Suprapubic skin (tissue), 4 donors: ENCODE measurements at regions not wholly inside any gene's neighbourhood (a gene's known extent, or its start where the extent isn't known, plus 50 kb on each side); places are given as distances from the start of the nearest gene placed in this dataset.

Experiments
- DNase-seq, 2 donors: peaks; one replicate each; pipeline ENCODE4 v3.0.0-alpha.2; 2019; ENCODE audit warnings: low spot score in 2 of 2
- H3K27ac ChIP-seq: fragments of 200-600 bp; sonication (generic); one replicate; pipeline ENCODE4 v1.5.1; 2019
- H3K27me3 ChIP-seq: fragments of 200-600 bp; sonication (generic); one replicate; pipeline ENCODE4 v1.5.1; 2019
- H3K36me3 ChIP-seq: fragments of 200-600 bp; sonication (generic); one replicate; pipeline ENCODE4 v1.5.1; 2019
- H3K4me1 ChIP-seq: fragments of 200-600 bp; sonication (generic); one replicate; pipeline ENCODE4 v1.5.1; 2019
- H3K4me3 ChIP-seq: fragments of 200-600 bp; sonication (generic); one replicate; pipeline ENCODE4 v1.5.1; 2019; ENCODE audit warnings: mild to moderate bottlenecking
- H3K9me3 ChIP-seq: fragments of 200-600 bp; sonication (generic); one replicate; pipeline ENCODE4 v1.5.1; 2019
- EP300 ChIP-seq: sonication (generic); formaldehyde crosslinking; IDR thresholded peaks from one replicate; pipeline ENCODE4 v1.6.1; 2017; ENCODE audit warnings: antibody characterized with exemption
- POLR2A ChIP-seq, 2 donors: fragments of 450-650 bp; IDR thresholded peaks; one replicate each; pipeline ENCODE4 v1.6.1; 2017; ENCODE audit warnings: antibody characterized with exemption in 2 of 2, mild to moderate bottlenecking in 2 of 2, moderate library complexity in 2 of 2
- POLR2AphosphoS5 ChIP-seq, 3 donors: sonication (generic); formaldehyde crosslinking; IDR thresholded peaks; one replicate each; pipeline ENCODE4 v1.6.1; 2017; ENCODE audit warnings: antibody characterized with exemption in 3 of 3
- WGBS: methylation state at CpG from one replicate; pipeline ENCODE4 v1.1.5; 2018; 5-methylcytosine and 5-hydroxymethylcytosine counted together
- TF ChIP-seq, protein P1 (sequence below), 2 donors: fragments of 200-600 bp in 1 of 2; fragments of 450-650 bp in 1 of 2; sonication (generic) in 1 of 2; IDR thresholded peaks; one replicate each; pipeline ENCODE4 v1.5.1; 2016 to 2019; ENCODE audit warnings: antibody characterized with exemption in 2 of 2, mild to moderate bottlenecking in 1 of 2, moderate library complexity in 1 of 2

DNA sequence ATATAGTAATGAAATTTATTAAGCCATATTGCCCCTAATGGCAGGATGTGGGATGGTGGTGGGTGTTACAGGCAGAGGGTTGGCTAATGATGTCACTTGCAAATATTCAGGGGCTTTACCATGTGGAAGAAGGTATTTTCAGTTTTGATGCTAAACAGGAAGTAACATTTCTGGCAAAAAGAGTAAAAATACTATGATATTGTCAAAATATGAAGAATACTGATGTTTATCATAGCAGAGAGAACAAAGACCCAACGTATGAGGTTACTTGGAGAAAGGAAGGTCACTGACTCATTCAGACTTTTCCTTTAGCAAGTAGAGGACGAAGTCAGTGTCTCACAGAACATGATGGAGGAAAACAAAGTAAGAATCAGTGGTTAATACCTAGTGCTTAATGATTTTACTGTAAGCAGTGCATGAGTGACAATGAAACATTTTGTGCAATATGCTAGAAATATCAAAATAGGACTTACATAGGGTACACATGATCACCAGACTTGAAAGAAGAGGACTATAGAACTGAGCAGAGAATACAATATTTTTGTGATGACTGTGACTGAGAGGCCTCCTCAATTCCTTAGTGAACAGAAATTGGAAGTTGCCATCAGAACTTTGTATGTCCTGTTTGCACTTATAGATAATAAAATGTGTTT is 89.7 kb upstream of the STEAP4 start:
- TF ChIP-seq EP300 (no peak), POLR2AphosphoS5 (IDR thresholded peaks at IDR 0.05) (no peak), POLR2A (IDR thresholded peaks at IDR 0.05) (no peak)
- TF ChIP-seq, protein P1, sequence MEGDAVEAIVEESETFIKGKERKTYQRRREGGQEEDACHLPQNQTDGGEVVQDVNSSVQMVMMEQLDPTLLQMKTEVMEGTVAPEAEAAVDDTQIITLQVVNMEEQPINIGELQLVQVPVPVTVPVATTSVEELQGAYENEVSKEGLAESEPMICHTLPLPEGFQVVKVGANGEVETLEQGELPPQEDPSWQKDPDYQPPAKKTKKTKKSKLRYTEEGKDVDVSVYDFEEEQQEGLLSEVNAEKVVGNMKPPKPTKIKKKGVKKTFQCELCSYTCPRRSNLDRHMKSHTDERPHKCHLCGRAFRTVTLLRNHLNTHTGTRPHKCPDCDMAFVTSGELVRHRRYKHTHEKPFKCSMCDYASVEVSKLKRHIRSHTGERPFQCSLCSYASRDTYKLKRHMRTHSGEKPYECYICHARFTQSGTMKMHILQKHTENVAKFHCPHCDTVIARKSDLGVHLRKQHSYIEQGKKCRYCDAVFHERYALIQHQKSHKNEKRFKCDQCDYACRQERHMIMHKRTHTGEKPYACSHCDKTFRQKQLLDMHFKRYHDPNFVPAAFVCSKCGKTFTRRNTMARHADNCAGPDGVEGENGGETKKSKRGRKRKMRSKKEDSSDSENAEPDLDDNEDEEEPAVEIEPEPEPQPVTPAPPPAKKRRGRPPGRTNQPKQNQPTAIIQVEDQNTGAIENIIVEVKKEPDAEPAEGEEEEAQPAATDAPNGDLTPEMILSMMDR (IDR thresholded peaks at IDR 0.05) = no peak
- 67% methylated on average over 2 of the region's 2 CpGs for WGBS
- Histone ChIP-seq H3K9me3 (no peaks in the 10 kb centered on the region), H3K27ac (no peak overlapping the region), H3K4me1 (no peaks in the 10 kb centered on the region), H3K4me3 (no peak overlapping the region), H3K27me3 (no peaks in the 10 kb centered on the region), H3K36me3 (no peaks in the 10 kb centered on the region)
- no peak for DNase-seq

DNA sequence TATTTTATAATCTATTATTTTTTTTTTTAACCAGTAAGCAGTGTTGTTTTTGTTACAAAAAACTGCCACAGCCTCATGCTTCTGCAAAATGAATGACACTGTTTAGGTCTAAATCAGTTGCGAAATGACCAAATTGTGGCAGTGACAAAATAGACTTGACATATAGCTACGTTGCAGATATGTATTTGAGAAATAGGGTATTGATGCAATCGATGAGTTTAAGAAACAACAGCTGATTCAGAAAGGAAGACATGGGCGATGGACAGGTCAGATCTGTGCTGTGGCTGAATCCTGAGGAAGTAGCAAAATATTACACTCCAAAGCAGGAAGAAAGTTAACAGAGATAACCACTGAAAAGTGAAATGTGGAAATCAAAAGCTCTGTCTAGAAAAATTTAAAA is 89.0 kb upstream of the STEAP4 start:
- no peaks in the 10 kb centered on the region for H3K27me3 ChIP-seq
- TF ChIP-seq POLR2A (IDR thresholded peaks at IDR 0.05) = no peak
- TF ChIP-seq, protein P1 (IDR thresholded peaks at IDR 0.05) = no peak
- TF ChIP-seq POLR2AphosphoS5 (IDR thresholded peaks at IDR 0.05) = no peak
- TF ChIP-seq EP300 = no peak
- H3K4me1 ChIP-seq = no peaks in the 10 kb centered on the region
- H3K9me3 ChIP-seq = no peaks in the 10 kb centered on the region
- H3K36me3 ChIP-seq = no peaks in the 10 kb centered on the region
- no peak overlapping the region for H3K4me3 ChIP-seq
- WGBS = 74% methylated on average over 4 of the region's 4 CpGs
- H3K27ac ChIP-seq = no peak overlapping the region
- no peak for DNase-seq

DNA sequence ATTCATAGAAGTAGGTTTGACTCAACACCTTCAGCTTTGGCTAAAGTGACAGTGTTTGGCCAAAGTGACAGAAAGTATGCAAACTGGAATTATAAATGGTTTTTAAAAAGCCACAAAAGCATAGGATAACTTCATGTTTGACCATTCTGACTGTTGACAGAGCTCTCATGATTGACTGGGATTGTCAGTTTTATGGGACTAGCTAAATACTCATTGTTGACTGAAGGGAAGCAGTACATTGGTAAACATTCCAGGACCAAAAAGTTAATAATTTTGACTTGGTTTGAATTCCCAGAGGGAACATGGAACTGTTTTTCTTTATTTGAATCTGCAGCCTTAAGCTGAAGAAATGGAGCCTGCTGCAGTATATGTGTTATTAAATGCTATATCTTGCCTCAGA is 84.6 kb upstream of the STEAP4 start:
- no peak overlapping the region for H3K27ac ChIP-seq
- no peaks in the 10 kb centered on the region for H3K27me3 ChIP-seq
- TF ChIP-seq POLR2AphosphoS5 (IDR thresholded peaks at IDR 0.05) (no peak), EP300 (no peak), POLR2A (IDR thresholded peaks at IDR 0.05) (no peak)
- TF ChIP-seq, protein P1 (IDR thresholded peaks at IDR 0.05) = no peak
- no peaks in the 10 kb centered on the region for H3K36me3 ChIP-seq
- no peak for DNase-seq
- no peak overlapping the region for H3K4me3 ChIP-seq
- no peaks in the 10 kb centered on the region for H3K9me3 ChIP-seq
- no peaks in the 10 kb centered on the region for H3K4me1 ChIP-seq

DNA sequence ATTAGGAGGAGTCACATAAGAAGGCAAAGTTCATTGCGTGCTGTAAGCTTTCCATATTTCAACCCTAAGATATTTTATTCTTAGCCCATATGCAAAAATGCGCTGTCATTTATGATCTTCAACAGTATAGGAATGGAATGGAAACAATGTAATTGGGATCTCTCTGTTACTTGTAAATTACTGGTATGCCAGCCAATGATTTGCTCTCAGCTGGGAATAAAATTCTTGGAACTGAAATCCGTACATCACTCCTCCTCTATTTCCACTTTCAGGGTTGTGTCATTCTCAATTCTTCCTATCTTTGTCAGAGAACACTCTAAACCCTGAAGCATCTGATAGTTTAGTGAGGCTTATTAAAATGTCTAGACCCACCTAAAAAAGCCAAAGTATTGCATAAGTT is 80.7 kb upstream of the STEAP4 start:
- H3K9me3 ChIP-seq = no peaks in the 10 kb centered on the region
- no peak for DNase-seq
- H3K27me3 ChIP-seq = no peaks in the 10 kb centered on the region
- TF ChIP-seq EP300 (no peak), POLR2A (IDR thresholded peaks at IDR 0.05) (no peak), POLR2AphosphoS5 (IDR thresholded peaks at IDR 0.05) (no peak)
- TF ChIP-seq, protein P1 (IDR thresholded peaks at IDR 0.05) = no peak
- no peak overlapping the region for H3K4me3 ChIP-seq
- no peaks in the 10 kb centered on the region for H3K36me3 ChIP-seq
- H3K4me1 ChIP-seq = no peaks in the 10 kb centered on the region
- WGBS = 70% methylated on average over 3 of the region's 3 CpGs
- no peak overlapping the region for H3K27ac ChIP-seq

DNA sequence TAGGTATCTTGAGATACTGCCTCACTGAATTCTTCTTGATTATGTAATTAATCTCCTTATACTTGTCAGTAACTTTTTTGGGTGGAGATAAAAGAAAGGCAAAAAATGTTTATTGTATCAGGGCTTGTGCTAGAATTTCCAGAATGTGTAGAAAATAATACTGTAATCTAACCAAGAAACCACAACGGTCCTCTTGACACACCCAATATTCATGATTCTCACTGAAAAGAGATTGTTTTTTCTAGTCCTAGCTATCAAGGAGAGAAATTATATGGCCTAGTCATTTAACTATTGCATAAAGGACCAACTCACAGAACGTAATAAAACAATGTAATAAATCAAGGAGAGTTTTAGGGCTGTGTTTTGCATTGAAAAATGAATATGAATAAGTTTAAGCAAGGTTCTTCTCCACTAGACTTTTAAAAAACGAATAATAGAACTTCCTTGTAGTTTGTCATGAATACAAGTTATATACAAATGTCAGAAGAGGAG is 80.0 kb upstream of the STEAP4 start:
- no peaks in the 10 kb centered on the region for H3K36me3 ChIP-seq
- TF ChIP-seq, protein P1 (IDR thresholded peaks at IDR 0.05) = no peak
- TF ChIP-seq EP300 = no peak
- TF ChIP-seq POLR2A (IDR thresholded peaks at IDR 0.05) = no peak
- no peak for TF ChIP-seq POLR2AphosphoS5 (IDR thresholded peaks at IDR 0.05)
- no peak overlapping the region for H3K27ac ChIP-seq
- H3K4me3 ChIP-seq = no peak overlapping the region
- no peaks in the 10 kb centered on the region for H3K27me3 ChIP-seq
- H3K9me3 ChIP-seq = no peaks in the 10 kb centered on the region
- no peaks in the 10 kb centered on the region for H3K4me1 ChIP-seq
- DNase-seq = no peak
- WGBS = 62% methylated on average over 3 of the region's 3 CpGs
